Endothelial cell of umbilical vein (primary cell): ENCODE measurements at regions not wholly inside any gene's neighbourhood (a gene's known extent, or its start where the extent isn't known, plus 50 kb on each side); places are given as distances from the start of the nearest gene placed in this dataset.

Source experiments
- CTCF ChIP-seq, 2 donors: IDR thresholded peaks; 1 replicate in 1 of 2; 2 replicates in 1 of 2; pipeline ENCODE4 v1.5.1; 2011; ENCODE audit warnings: low read length in 2 of 2, mild to moderate bottlenecking in 2 of 2, moderate library complexity in 2 of 2, control low read depth in 1 of 2, inconsistent platforms in 1 of 2, low read depth in 1 of 2; ENCODE audit not compliant: insufficient read depth in 1 of 2; ENCODE audit errors: extremely low read depth in 1 of 2
- EZH2 ChIP-seq: IDR thresholded peaks from 2 replicates; pipeline ENCODE4 v1.6.1; 2012; ENCODE audit warnings: borderline replicate concordance, low read depth, mild to moderate bottlenecking, moderate library complexity, low read length, inconsistent platforms; ENCODE audit not compliant: severe bottlenecking
- FOS ChIP-seq: IDR thresholded peaks from 2 replicates; pipeline ENCODE4 v1.6.1; 2011; ENCODE audit warnings: mild to moderate bottlenecking, low read length, moderate library complexity, borderline replicate concordance; ENCODE audit not compliant: insufficient read depth
- GATA2 ChIP-seq: IDR thresholded peaks from 2 replicates; pipeline ENCODE4 v1.7.0; 2011; ENCODE audit warnings: low read depth, mild to moderate bottlenecking, moderate library complexity, mixed read lengths, low read length; ENCODE audit not compliant: insufficient read length, insufficient read depth
- JUN ChIP-seq: IDR thresholded peaks from 2 replicates; pipeline ENCODE4 v1.6.1; 2011; ENCODE audit warnings: borderline replicate concordance, low read depth; ENCODE audit not compliant: insufficient read length, insufficient read depth
- MAX ChIP-seq: IDR thresholded peaks from 2 replicates; pipeline ENCODE4 v1.6.1; 2011; ENCODE audit not compliant: insufficient read depth, insufficient read length
- MYC ChIP-seq: IDR thresholded peaks from one replicate; pipeline ENCODE4 v1.6.1; 2011; ENCODE audit warnings: mild to moderate bottlenecking, low read depth, low read length
- POLR2A ChIP-seq: IDR thresholded peaks from 2 replicates; pipeline ENCODE4 v1.6.1; 2012; ENCODE audit warnings: low read depth, mild to moderate bottlenecking, control low read depth, low read length
- POLR2AphosphoS5 ChIP-seq: IDR thresholded peaks from 2 replicates; pipeline ENCODE4 v1.6.1; 2012; ENCODE audit warnings: low read depth, mild to moderate bottlenecking, control low read depth, low read length, moderate library complexity; ENCODE audit not compliant: insufficient read depth

- TF ChIP-seq CTCF (IDR thresholded peaks at IDR 0.05; ENCODE audit: extremely low read depth in 1 of 2, insufficient read depth in 1 of 2, low read depth in 1 of 2, low read length in 2 of 2), result no peak
- no peak for TF ChIP-seq MAX
- TF ChIP-seq POLR2AphosphoS5, result no peak
- no peak for TF ChIP-seq MYC
- no peak for TF ChIP-seq JUN
- TF ChIP-seq POLR2A, result no peak
- TF ChIP-seq EZH2, result no peak
- TF ChIP-seq GATA2, result no peak
- no peak for TF ChIP-seq FOS
These were observed 321.8 kb downstream of the RPRM start for GRCh38 chr2:153156743-153157142.
